Ovary (tissue), 7 donors: ENCODE measurements at regions not wholly inside any gene's neighbourhood (a gene's known extent, or its start where the extent isn't known, plus 50 kb on each side); places are given as distances from the start of the nearest gene placed in this dataset.
"Not testable (repeated sequence)": the region's sequence is repeated elsewhere in the genome, so short reads cannot be mapped to it uniquely, and the experiment has no call there.

Experiments
- DNase-seq, 5 donors: peaks; one replicate each; pipeline ENCODE4 v3.0.0-alpha.2; 2019 to 2020
- H3K27ac ChIP-seq, 2 donors: fragments of 200-600 bp; one replicate each; pipeline versions ENCODE4 v1.5.1 to v1.8.0; 2019 to 2022
- H3K27me3 ChIP-seq: fragments of 200-600 bp; one replicate; pipeline ENCODE4 v1.8.0; 2022
- H3K36me3 ChIP-seq: fragments of 200-600 bp; sonication (generic); one replicate; pipeline ENCODE4 v1.5.1; 2019
- H3K4me1 ChIP-seq: one replicate; pipeline ENCODE4 v1.8.1; 2013; ENCODE audit warnings: mild to moderate bottlenecking, moderate library complexity; ENCODE audit not compliant: insufficient read depth
- H3K4me3 ChIP-seq: fragments of 200-600 bp; sonication (generic); one replicate; pipeline ENCODE4 v1.5.1; 2017
- H3K9me3 ChIP-seq, 2 donors: fragments of 200-600 bp in 1 of 2; sonication (generic) in 1 of 2; one replicate each; pipeline versions ENCODE4 v1.5.1 to v1.8.1; 2013 to 2019; ENCODE audit warnings: mild to moderate bottlenecking in 1 of 2, moderate library complexity in 1 of 2
- EP300 ChIP-seq: sonication (generic); formaldehyde crosslinking; IDR thresholded peaks from one replicate; pipeline ENCODE4 v1.6.1; 2017; ENCODE audit warnings: antibody characterized with exemption
- POLR2A ChIP-seq: fragments of 450-650 bp; IDR thresholded peaks from one replicate; pipeline ENCODE4 v1.6.1; 2017; ENCODE audit warnings: antibody characterized with exemption, mild to moderate bottlenecking, moderate library complexity
- WGBS, 3 donors: extraction: QIAGEN DNeasy Blood & Tissue Kit in 1 of 3; methylation state at CpG; one replicate each; pipeline versions ENCODE4 v1.1.5 to v1.1.7; 2013 to 2017; 5-methylcytosine and 5-hydroxymethylcytosine counted together
- intact Hi-C, 4 donors: fragments of 100-400 bp; cut with DNase I; formaldehyde crosslinking; loops; one replicate each; pipeline versions ENCODE4 v1.11.0 to v1.15.1; 2022 to 2023
- TF ChIP-seq, protein P1 (sequence below), 3 donors: fragments of 450-650 bp in 2 of 3; fragments of 200-600 bp in 1 of 3; IDR thresholded peaks; one replicate each; pipeline versions ENCODE4 v1.5.1 to v1.8.0; 2016 to 2022; ENCODE audit warnings: antibody characterized with exemption in 3 of 3, mild to moderate bottlenecking in 1 of 3
- donor health status: DM: no; HTN: no; CAD: no; lungs with moderate emphysema.
- donor health status: DM: no; HTN: no; CAD: no.
- donor health status: Bipolar disorder and iron deficiency.
- donor health status: DM: no; HTN: no; CAD: no.
- donor health status: DM: yes; HTN: yes; CAD: no.

DNA sequence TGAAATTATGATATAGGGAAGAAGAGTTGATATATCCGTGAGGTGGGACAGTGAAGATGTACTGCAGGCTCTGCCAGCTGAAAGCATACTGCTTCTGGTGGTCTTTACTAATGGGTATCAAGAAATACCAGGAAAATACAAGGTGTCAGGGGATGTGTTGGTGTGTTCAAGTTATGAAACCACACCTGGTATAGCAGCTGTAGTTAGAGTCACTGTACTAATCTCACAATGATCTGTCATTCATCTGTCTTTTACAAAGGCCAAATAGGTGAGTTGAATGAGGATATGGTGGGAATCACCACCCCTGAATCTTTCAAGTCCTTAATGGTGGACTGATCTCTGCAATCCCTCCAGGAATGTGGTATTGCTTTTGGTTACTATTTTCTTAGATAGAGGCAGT lies 152.7 kb downstream of the NFKBIZ start:
- Histone ChIP-seq H3K4me3 (no peak overlapping the region), H3K4me1 (no peaks in the 10 kb centered on the region), H3K9me3 (no peaks in the 10 kb centered on the region), H3K27me3 (no peaks in the 10 kb centered on the region), H3K36me3 (no peaks in the 10 kb centered on the region), H3K27ac (no peak overlapping the region)
- no peak for DNase-seq
- intact Hi-C loops = no loop called here
- WGBS, 3 donors = 90 to 100% (median 98%) methylated on average over 1 of the region's 1 CpG
- no peak for TF ChIP-seq EP300
- TF ChIP-seq, protein P1, sequence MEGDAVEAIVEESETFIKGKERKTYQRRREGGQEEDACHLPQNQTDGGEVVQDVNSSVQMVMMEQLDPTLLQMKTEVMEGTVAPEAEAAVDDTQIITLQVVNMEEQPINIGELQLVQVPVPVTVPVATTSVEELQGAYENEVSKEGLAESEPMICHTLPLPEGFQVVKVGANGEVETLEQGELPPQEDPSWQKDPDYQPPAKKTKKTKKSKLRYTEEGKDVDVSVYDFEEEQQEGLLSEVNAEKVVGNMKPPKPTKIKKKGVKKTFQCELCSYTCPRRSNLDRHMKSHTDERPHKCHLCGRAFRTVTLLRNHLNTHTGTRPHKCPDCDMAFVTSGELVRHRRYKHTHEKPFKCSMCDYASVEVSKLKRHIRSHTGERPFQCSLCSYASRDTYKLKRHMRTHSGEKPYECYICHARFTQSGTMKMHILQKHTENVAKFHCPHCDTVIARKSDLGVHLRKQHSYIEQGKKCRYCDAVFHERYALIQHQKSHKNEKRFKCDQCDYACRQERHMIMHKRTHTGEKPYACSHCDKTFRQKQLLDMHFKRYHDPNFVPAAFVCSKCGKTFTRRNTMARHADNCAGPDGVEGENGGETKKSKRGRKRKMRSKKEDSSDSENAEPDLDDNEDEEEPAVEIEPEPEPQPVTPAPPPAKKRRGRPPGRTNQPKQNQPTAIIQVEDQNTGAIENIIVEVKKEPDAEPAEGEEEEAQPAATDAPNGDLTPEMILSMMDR (IDR thresholded peaks at IDR 0.05) = no peak
- TF ChIP-seq POLR2A = no peak

DNA sequence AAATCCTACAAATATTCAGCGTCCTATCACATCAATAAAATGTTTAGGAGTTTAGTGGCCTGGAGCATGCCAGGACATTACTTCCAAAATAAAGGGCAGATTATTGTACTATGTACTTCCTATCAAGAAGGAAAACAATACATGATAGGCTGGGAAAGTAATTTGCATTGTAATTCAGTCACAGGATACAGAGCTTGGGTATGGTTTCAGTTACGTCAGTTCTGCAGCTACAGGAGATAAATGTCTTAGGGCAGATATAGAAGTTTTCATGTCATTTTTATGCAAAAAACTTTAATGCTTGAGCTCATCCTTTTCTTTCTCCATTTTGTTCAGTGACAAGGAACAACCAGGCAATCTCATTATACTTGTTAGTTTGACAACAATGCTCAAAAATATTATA lies 155.2 kb downstream of the NFKBIZ start:
- no peak overlapping the region for H3K27ac ChIP-seq
- H3K9me3 ChIP-seq = no peaks in the 10 kb centered on the region
- 81 to 89% (median 88%) methylated on average over 2 of the region's 2 CpGs for WGBS, 3 donors
- H3K4me3 ChIP-seq = no peak overlapping the region
- H3K27me3 ChIP-seq = no peaks in the 10 kb centered on the region
- no peaks in the 10 kb centered on the region for H3K4me1 ChIP-seq
- DNase-seq = no peak
- no peaks in the 10 kb centered on the region for H3K36me3 ChIP-seq
- intact Hi-C loops = no loop called here
- TF ChIP-seq, protein P1 (IDR thresholded peaks at IDR 0.05) = no peak
- no peak for TF ChIP-seq EP300
- TF ChIP-seq POLR2A = no peak

DNA sequence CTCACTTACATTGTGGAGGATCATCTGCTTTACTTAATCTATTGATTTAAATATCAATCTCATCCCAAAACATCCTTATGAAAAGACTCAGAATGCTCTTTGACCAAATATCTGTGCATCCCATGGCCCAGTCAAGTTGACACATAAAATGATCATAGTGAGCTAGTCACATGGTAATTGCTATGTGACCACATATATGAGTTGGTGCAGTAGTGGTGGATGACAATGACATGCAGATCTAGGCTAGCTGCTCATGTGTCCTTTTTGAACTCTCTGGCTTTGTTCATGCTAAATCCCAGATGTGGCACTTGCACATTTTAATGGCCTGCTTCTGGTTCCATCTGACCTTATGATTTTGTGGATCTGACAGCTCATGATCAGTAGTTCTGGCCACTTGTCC lies 156.2 kb downstream of the NFKBIZ start:
- H3K36me3 ChIP-seq = no peaks in the 10 kb centered on the region
- H3K9me3 ChIP-seq = no peaks in the 10 kb centered on the region
- no peak for DNase-seq
- no peaks in the 10 kb centered on the region for H3K27me3 ChIP-seq
- no peaks in the 10 kb centered on the region for H3K4me1 ChIP-seq
- no peak for TF ChIP-seq POLR2A
- TF ChIP-seq, protein P1 (IDR thresholded peaks at IDR 0.05) = no peak
- TF ChIP-seq EP300 = no peak
- intact Hi-C loops = no loop called here
- no peak overlapping the region for H3K4me3 ChIP-seq
- no peak overlapping the region for H3K27ac ChIP-seq

DNA sequence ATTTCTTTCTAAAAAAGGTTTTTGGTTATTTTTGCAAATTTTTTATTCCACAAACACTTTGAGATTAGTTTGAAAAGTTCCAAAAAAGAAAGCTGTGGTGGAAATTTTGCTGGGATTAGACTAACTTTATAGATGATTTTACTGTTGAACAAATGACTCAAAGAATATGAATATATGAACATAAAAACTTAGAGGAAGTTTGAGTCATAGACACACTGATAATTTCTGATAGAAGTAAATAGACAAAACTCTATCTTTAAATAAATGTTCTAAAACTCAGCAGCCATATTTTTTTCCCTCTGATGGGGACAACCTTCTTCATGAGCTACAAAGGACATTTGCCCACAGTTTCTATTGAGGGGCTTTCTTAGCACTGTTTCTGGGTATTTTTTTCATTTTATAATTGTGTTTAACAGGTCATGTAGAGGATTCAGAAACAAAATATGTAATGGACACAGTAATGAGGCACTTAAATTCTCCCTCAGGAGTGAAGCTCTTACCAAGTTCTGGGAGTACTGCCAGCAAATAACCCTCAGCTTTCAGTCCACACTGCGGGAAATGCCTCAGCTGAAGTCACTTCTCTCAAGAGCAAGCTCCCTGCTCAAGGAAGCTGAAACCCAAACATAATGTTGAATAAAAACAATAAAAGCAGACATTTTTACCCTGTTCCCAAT lies 157.6 kb downstream of the NFKBIZ start:
- 16 to 31% (median 24%) methylated on average over 1 of the region's 1 CpG for WGBS, 3 donors
- no peak overlapping the region for H3K4me3 ChIP-seq
- intact Hi-C loops = no loop called here
- H3K36me3 ChIP-seq = no peaks in the 10 kb centered on the region
- DNase-seq = no peak
- no peak for TF ChIP-seq EP300
- TF ChIP-seq, protein P1 (IDR thresholded peaks at IDR 0.05) = no peak
- no peak for TF ChIP-seq POLR2A
- no peaks in the 10 kb centered on the region for H3K4me1 ChIP-seq
- H3K9me3 ChIP-seq = no peaks in the 10 kb centered on the region
- H3K27ac ChIP-seq = no peak overlapping the region
- no peaks in the 10 kb centered on the region for H3K27me3 ChIP-seq

DNA sequence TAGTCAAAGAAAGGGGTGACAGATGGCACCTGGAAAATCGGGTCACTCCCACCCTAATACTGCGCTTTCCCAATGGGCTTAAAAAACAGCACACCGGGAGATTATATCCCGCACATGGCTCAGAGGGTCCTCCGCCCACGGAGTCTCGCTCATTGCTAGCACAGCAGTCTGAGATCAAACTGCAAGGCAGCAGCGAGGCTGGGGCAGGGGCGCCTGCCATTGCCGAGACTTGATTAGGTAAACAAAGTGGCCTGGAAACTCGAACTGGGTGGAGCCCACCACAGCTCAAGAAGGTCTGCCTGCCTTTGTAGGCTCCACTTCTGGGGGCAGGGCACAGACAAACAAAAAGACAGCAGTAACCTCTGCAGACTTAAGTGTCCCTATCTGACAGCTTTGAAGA lies 159.1 kb downstream of the NFKBIZ start:
- 88 to 91% (median 91%) methylated on average over 11 of the region's 11 CpGs for WGBS, 3 donors
- H3K4me3 ChIP-seq, H3K4me1 ChIP-seq, H3K9me3 ChIP-seq, intact Hi-C loops, H3K27ac ChIP-seq, H3K36me3 ChIP-seq, H3K27me3 ChIP-seq, DNase-seq: not testable (repeated sequence)
